Stimulated activated naive CD8-positive, alpha-beta T cell treated with anti-CD3 and anti-CD28 coated beads, Interleukin-15, amount 100 ng/mL, for 72 hours (primary cell): ENCODE measurements at regions not wholly inside any gene's neighbourhood (a gene's known extent, or its start where the extent isn't known, plus 50 kb on each side); places are given as distances from the start of the nearest gene placed in this dataset.

Experiments used
- ATAC-seq: fragments of 150-1000 bp; cut with Tn5 transposase; 2 replicates; pipeline ENCODE4 v1.10.0; 2021; ENCODE audit warnings: mild to moderate bottlenecking, moderate library complexity
- DNase-seq, 2 donors: peaks; one replicate each; pipeline ENCODE4 v3.0.0; 2021 to 2022
- H3K27ac Mint-ChIP-seq, 2 donors: one replicate each; pipeline ENCODE4 v1.8.0; 2022; ENCODE audit warnings: mild to moderate bottlenecking in 2 of 2, mixed read lengths in 2 of 2, moderate library complexity in 2 of 2
- H3K27me3 Mint-ChIP-seq: one replicate; pipeline ENCODE4 v1.8.0; 2022; ENCODE audit warnings: mixed read lengths
- H3K4me1 Mint-ChIP-seq: one replicate; pipeline ENCODE4 v1.8.0; 2022; ENCODE audit warnings: mild to moderate bottlenecking, mixed read lengths
- H3K4me3 Mint-ChIP-seq, 2 donors: one replicate each; pipeline ENCODE4 v1.8.0; 2022; ENCODE audit warnings: mild to moderate bottlenecking in 2 of 2, mixed read lengths in 2 of 2, moderate library complexity in 1 of 2
- H3K9me3 Mint-ChIP-seq, 2 donors: one replicate each; pipeline ENCODE4 v1.8.0; 2022; ENCODE audit warnings: mixed read lengths in 2 of 2

DNA sequence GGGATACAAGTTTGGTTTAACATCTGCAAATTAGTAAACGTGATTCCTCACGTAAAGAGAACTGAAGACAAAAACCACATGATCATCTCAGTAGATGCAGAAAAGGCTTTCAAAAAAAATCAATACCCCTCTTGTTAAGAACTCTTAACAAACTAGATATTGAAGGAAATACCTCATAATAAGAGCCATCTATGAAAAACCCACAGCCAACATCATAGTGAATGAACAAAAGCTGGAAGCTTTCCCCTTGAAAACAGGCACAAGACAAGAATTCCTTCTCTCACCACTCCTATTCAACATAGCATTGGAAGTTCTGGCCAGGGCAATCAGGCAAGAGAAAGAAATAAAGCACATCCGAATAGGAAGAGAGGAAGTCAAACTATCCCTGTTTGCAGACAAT, 160.5 kb downstream of the CSNK2A3 start:
- Mint-ChIP-seq H3K27ac (no peak overlapping the region), H3K27me3 (no peaks in the 10 kb centered on the region), H3K4me1 (no peaks in the 10 kb centered on the region), H3K9me3 (peaks cover 20 to 30% of the 10 kb centered on the region in 2 donors), H3K4me3 (no peak overlapping the region)
- DNase-seq: no peak
- ATAC-seq: no peak

DNA sequence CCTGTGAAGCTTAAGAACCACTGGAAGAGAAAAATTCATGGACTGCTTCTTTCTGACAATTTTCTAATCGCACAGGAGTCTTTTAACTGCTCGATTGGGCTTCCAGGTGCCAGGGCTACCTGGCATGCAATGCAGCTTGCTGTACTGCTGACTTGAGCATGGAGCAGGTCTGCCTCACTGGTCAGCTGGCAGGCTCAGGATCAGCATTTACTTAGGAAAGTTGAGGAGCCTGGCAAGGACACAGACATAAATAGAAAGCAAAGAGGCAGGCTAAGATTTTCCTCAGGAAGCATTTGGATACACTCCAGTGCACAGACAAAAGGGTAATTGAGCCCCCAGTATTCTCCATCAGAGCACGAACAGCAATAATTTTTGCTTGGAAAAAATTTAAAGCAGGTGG, 163.5 kb downstream of the CSNK2A3 start:
- H3K4me1 Mint-ChIP-seq: no peaks in the 10 kb centered on the region
- DNase-seq: no peak
- no peak for ATAC-seq
- H3K27me3 Mint-ChIP-seq: peaks cover 7% of the 10 kb centered on the region
- H3K4me3 Mint-ChIP-seq: no peak overlapping the region
- H3K27ac Mint-ChIP-seq: no peak overlapping the region
- H3K9me3 Mint-ChIP-seq: peaks cover 20 to 30% of the 10 kb centered on the region in 2 donors

DNA sequence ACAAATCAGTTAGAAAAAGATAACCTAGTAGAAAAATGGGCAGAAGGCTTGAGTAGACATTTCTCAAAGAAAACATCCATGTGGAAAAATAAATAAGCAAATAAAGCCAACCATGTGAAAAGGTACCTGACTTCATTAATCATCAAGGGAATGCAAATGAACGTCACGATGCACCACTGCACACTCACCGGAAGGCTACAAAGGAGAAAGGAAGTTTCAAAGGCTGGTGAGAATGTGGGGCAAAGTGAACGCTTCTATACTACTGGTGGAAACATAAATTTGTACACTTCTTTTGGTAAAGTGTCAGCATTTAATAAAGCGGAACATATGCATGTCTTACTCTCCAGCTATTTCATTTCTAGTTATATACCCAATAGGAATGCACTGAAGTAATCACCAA, 166.8 kb downstream of the CSNK2A3 start:
- Mint-ChIP-seq H3K27ac (no peak overlapping the region), H3K4me3 (no peak overlapping the region), H3K4me1 (no peaks in the 10 kb centered on the region), H3K9me3 (peaks cover 11 to 16% of the 10 kb centered on the region in 2 donors), H3K27me3 (peaks cover 25% of the 10 kb centered on the region)
- ATAC-seq (no peak), DNase-seq (no peak)

DNA sequence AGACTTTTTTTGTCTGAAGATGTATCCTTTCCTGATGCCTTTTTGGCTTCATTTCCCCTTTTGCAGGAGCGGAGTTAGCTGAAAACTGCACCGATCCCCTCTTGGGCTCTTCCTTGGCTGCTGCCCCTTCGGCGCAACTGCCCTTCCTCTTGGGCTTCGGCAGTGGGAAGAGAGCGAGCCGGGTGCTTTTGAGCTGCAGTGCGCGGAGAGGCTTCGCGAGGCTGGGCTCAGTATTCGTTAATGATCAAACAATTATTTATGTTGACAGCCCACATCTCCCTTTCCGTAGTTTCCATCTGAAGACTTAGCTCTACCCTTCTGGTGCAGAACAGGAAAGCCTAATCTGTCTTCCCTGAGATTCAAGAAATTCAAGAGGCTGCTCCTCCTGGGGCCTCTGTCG, 170.8 kb downstream of the CSNK2A3 start:
- ATAC-seq: no peak
- no peak overlapping the region for H3K4me3 Mint-ChIP-seq

DNA sequence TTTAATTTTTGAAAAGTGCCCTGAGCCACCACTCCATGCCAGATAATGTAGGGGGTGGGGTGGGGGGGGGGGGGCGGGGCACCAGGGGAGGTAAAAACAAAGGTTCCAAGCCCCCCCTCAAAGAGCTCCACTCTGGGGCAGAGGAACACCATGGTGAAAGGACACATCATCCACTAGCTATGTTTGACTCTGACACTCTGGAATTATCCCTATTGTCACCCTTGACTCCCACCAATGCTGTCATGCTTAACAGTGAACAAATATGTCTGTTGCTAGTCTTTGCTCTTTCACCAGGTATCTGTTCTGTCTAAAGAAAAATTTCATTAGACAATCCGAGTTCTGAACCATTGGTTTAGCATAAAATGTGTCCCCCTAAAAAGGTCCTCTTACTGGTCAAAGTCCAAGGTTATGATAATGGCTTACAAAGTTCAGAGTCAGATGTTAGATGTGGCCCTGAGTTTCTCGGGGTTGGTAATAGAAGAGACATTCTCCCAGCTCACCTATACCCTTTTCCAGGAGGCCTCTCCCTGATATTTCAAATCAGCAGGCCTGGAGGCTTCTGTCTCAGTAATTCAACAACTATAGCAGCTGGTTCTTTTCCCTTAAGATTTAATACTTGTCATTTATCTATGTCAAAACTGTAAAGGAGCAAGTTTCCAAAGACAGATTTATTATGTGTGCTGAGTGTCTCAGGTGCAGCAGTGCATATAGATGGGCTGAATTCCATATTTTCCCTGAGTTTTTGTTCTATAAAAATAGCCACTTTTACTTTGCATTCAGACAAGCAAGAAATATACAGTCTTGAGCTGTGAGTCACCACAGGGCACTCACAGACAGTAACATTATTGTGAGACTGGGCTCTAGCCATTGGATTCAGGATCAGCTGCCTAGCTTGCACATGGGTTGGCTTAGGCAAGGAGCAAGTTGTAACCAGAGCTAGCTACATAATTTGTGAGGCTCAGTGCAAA, 174.1 kb downstream of the CSNK2A3 start:
- H3K9me3 Mint-ChIP-seq: no peaks in the 10 kb centered on the region
- H3K4me1 Mint-ChIP-seq: no peaks in the 10 kb centered on the region
- H3K27ac Mint-ChIP-seq: no peak overlapping the region
- no peak for DNase-seq
- ATAC-seq: no peak
- H3K4me3 Mint-ChIP-seq: no peak overlapping the region
- H3K27me3 Mint-ChIP-seq: peaks cover 18% of the 10 kb centered on the region

More for the DNA sequence above, 170.8 kb downstream of the CSNK2A3 start:
- no peaks in the 10 kb centered on the region for H3K9me3 Mint-ChIP-seq
- DNase-seq: no peak
- no peak overlapping the region for H3K27ac Mint-ChIP-seq
- H3K4me1 Mint-ChIP-seq: no peaks in the 10 kb centered on the region
- H3K27me3 Mint-ChIP-seq: peaks cover 25% of the 10 kb centered on the region

DNA sequence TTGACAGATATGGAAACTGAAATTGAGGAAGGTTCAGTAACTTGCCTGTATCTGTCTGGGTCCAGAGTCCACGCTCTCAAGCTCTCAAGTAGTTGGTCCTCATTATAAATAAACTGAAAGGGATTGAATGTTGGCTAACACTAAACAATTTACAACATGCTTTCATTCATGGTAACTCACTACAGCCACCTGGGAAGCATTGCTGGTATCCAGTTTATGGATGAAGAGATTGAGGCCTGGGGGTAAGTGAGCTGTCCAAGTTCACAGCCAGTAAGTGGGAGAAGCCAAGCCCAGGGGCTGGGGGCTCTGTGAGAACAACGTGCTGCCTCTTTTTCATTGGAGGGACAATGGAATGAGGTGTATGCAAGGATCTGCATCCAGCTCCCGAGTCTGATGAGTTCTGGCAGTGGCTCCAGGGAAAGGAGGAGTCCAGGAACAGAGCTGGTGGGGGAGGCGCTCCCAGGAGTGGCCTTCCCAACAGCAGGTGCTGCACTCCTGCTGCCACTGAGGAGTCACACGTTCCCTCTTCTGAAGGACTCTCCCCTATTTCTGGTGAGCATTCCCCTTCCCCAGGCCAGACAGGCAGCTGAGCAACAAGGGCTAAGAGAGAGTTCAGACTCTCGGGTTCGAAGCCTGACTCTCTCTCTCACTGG, 175.8 kb downstream of the CSNK2A3 start:
- Mint-ChIP-seq H3K27ac (no peak overlapping the region), H3K27me3 (peaks cover 6% of the 10 kb centered on the region), H3K9me3 (no peaks in the 10 kb centered on the region), H3K4me3 (no peak overlapping the region), H3K4me1 (peaks cover 2% of the 10 kb centered on the region)
- ATAC-seq (no peak), DNase-seq (no peak)

DNA sequence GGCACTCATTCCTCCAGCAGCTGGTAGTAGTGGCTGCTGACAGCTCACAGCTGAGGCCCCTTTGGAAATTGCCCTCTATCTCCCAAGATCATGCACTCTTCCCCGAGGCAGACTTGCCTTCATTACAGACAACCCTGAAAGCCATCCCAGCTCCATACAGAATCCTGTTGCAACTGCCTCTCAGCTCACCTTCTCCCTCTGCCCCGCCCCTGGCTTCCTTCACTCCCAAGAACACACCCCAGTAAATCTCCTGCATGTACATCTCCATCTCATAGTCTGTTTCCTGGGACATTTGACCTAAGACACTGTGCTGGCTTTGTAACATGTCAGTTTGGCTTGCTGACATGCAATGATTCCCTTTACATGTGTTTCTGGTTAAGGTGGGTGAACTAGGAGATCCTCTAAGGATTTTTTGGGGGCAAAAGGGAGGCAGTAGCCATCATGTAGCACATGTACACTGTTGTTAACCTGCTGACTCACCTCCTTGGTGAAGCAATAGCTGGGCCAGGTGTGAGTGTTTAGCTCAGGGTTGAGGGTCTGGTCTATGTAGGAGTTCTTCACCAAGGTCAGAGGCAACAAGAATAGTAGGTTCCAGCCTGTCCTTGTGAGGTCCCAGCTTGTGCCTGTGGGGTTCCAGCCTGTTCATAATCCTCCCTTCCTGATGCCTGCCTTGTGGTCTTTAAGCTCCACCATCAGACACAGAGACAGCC, 179.6 kb downstream of the CSNK2A3 start:
- DNase-seq (no peak), ATAC-seq (no peak)
- H3K4me1 Mint-ChIP-seq: peaks cover 21% of the 10 kb centered on the region
- no peak overlapping the region for H3K27ac Mint-ChIP-seq
- no peaks in the 10 kb centered on the region for H3K9me3 Mint-ChIP-seq
- no peak overlapping the region for H3K4me3 Mint-ChIP-seq
- no peaks in the 10 kb centered on the region for H3K27me3 Mint-ChIP-seq

DNA sequence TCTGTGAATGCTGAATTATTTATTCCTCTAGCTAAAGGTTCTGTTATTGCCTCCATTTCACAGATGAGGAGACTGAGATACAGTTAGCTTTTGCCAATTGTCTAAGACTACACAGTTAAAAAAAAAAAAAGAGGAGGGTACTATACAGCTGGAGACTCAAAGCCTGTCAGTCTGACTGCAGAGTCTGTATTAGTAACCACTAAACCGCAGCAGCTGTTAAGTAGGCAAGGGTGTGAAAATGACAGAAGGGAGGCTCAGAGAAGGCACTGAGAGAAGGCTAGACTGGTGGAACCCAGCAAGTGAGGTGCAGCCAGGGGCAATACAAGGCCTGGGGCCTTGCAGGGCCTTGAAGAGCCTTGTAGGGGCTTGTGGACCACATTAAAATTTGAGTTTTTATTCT, 181.2 kb downstream of the CSNK2A3 start:
- no peaks in the 10 kb centered on the region for H3K9me3 Mint-ChIP-seq
- H3K27ac Mint-ChIP-seq: peak overlapping the region; percentile 36 to 42
- no peaks in the 10 kb centered on the region for H3K27me3 Mint-ChIP-seq
- H3K4me1 Mint-ChIP-seq: peaks cover 21% of the 10 kb centered on the region
- H3K4me3 Mint-ChIP-seq: no peak overlapping the region
- DNase-seq (peak in 1 of 2 donors; percentile 12), ATAC-seq (peak; percentile 85)

DNA sequence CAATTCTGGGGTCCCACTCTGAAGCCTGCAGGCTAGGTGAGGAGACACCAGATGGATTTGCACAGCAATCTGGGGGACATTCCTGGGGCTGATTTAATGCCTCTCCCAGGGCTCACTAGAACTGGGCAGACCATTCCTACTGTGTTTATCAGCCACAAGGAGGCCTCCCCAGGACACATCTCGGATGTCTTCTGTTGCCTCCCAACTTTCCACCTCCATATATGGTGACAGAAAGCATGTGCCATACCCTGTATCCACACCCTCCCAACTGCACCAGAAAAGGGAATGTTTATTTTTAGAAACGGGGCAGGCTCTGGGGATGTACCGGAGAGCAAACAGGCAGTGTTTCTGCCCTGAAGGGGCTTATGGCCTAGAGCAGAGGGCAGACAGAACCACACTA, 181.8 kb downstream of the CSNK2A3 start:
- no peak overlapping the region for H3K27ac Mint-ChIP-seq
- ATAC-seq (no peak), DNase-seq (no peak)
- no peak overlapping the region for H3K4me3 Mint-ChIP-seq
- H3K4me1 Mint-ChIP-seq: peaks cover 21% of the 10 kb centered on the region
- no peaks in the 10 kb centered on the region for H3K27me3 Mint-ChIP-seq
- H3K9me3 Mint-ChIP-seq: no peaks in the 10 kb centered on the region

DNA sequence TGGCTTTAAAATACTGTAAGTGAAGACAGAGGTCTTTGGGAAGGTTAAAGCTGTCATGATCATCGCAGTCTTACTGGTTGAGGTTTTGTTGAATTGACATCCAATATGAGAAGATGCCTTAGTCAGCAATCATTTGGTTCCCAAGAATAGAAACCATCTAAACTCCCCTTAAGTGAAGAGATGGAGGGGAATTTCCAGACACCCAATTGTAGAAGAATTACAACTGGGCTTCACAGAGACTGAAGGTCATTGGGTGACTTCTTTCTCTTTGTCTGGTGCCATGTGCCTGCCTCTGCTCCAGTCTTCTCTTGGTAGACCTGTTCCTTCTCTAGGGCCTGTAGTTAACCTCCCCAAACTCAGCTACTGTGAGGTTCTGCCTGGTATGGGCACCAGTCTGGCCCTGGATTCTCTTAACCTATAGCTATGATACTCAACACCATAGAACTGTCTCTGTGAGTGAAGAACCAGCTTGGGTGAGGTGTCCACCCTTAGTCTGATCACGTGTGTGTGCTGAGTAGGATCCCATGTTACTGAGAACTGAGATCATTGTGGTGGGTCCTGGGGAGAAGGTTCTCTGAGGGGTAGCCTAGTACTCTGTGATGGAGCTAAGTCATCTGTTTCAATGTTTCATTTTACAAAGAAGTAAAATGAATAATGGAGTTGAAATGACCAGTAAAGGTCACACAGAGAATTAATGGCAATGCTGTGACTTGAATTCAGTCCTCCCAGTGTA, 182.5 kb downstream of the CSNK2A3 start:
- DNase-seq (no peak), ATAC-seq (peak; percentile 19)
- Mint-ChIP-seq H3K4me3 (no peak overlapping the region), H3K27ac (peak overlapping the region in 1 of 2 donors; percentile 27), H3K4me1 (peaks cover 21% of the 10 kb centered on the region), H3K27me3 (no peaks in the 10 kb centered on the region), H3K9me3 (no peaks in the 10 kb centered on the region)

DNA sequence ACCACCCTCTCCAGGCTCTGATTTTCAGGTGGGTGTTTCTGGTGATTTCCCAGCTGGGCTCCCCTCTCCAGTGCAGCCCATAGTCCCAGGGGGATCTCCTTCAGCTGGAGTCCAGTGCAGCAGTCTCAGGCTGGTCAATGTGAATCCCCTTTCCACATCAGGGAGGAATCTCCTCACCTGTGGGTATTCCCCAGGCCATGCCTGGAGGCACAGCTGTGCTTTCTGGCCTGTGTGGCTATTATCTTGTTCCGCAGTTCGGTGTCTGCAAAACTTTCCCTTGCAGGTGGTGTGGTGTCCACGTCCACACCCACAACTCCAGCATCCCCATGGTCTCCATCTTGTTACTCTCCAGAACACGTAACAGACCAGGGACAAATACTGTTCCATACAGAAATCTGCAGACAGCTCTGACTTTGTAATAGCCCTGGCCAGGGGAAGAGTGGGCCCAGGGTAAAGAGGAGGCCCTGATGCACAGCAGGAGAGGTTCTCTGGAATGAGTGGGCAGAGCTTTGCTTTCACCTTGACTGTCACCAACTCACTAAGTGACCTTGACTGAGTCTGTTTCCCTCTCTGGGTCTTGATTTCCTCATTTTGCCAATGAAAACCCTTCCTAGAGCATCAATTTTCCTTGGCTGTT, 183.2 kb downstream of the CSNK2A3 start:
- Mint-ChIP-seq H3K27ac (peak overlapping the region in 1 of 2 donors; percentile 27), H3K4me1 (peaks cover 21% of the 10 kb centered on the region), H3K9me3 (no peaks in the 10 kb centered on the region), H3K4me3 (no peak overlapping the region), H3K27me3 (no peaks in the 10 kb centered on the region)
- DNase-seq (no peak), ATAC-seq (no peak)

DNA sequence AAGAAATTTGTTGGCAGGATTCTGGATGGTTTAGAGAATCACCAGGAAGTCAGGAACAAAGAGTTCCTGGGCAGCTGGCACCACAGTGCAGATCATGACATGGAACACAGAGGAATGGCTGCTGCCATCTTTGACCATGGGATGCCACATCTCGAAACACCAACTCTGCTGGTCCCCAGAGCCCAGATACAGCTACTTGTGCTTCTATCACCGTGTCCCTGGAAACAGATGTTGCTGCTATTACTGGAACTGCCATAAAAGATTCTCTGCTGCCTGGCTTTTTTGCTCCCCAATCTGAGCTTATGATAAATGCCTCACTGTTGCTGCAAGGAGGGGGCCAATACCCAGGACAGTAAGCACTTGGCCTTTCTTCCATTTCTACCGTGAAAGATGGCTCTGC, 185.2 kb downstream of the CSNK2A3 start:
- H3K4me3 Mint-ChIP-seq: no peak overlapping the region
- ATAC-seq: no peak
- H3K27ac Mint-ChIP-seq: no peak overlapping the region

DNA sequence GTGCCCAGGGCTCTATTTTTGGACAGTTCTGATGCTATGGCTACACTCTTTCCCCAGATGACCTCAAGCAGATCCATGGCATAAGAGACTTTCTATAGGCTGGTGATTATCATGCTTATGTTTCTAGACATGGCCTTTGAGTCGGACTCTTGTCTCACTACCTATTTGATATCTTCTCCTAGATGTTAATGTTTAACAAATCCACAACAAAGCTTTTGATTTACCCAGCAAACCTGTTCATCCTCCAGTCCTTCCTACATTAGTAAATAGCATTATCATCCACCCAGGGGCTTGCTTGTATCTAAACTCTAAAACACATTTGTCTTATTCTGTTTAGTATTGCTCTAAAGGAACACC, 188.7 kb downstream of the CSNK2A3 start:
- no peak for DNase-seq
- no peaks in the 10 kb centered on the region for H3K9me3 Mint-ChIP-seq
- H3K4me3 Mint-ChIP-seq: no peak overlapping the region
- H3K27ac Mint-ChIP-seq: no peak overlapping the region
- no peak for ATAC-seq
- H3K4me1 Mint-ChIP-seq: no peaks in the 10 kb centered on the region
- no peaks in the 10 kb centered on the region for H3K27me3 Mint-ChIP-seq

More for the DNA sequence above, 185.2 kb downstream of the CSNK2A3 start:
- Mint-ChIP-seq H3K9me3 (no peaks in the 10 kb centered on the region), H3K4me1 (peaks cover 21% of the 10 kb centered on the region), H3K27me3 (no peaks in the 10 kb centered on the region)
- no peak for DNase-seq

DNA sequence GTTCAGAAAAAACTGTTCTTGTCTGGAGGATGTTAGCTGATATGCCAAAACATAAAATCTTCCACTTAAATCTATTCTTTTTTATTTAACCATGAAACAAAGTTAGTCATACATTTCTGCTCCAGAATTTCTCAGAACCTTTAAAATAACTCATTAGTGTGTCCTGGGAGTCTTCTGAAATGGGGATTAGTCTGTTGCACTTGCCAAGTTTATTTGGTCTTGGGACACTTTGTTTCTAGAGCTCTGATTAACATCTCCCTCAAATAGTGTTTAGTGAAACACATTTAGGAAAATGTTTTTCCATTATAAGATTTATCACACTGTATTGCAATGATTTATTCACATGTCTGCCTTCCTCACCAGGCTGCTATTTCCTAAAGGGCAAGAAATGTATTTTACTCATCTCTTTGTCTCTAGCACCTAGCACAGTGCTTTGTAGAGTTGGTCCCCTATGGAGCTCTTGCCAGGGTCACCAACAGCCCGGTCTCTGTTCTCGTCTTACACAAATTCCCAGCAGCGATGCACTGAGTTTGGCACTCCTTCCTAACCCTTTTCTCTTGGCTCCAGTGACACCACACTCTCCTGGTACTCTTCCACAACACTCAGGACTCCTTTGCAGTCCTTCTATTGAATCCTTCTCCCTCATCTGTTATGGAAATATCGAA, 189.2 kb downstream of the CSNK2A3 start:
- ATAC-seq: no peak
- Mint-ChIP-seq H3K4me3 (no peak overlapping the region), H3K9me3 (no peaks in the 10 kb centered on the region), H3K27ac (no peak overlapping the region), H3K4me1 (no peaks in the 10 kb centered on the region), H3K27me3 (no peaks in the 10 kb centered on the region)
- DNase-seq: no peak
